ENCODE measurements at regions not wholly inside any gene's neighbourhood (a gene's known extent, or its start where the extent isn't known, plus 50 kb on each side); places are given as distances from the start of the nearest gene placed in this dataset.

- Mint-ChIP-seq H3K4me1 (ENCODE audit: low read depth) (peaks cover 15% of the 10 kb centered on the region), H3K27me3 (ENCODE audit: low read depth) (no peaks in the 10 kb centered on the region), H3K9me3 (ENCODE audit: low read depth) (peaks cover 11% of the 10 kb centered on the region), H3K27ac (ENCODE audit: unreplicated experiment) (no peak overlapping the region), H3K36me3 (ENCODE audit: low read depth) (peaks cover 4% of the 10 kb centered on the region), H3K4me3 (ENCODE audit: unreplicated experiment) (no peak overlapping the region)
- no peak for DNase-seq (ENCODE audit: low spot score)
- TF ChIP-seq, protein P1, sequence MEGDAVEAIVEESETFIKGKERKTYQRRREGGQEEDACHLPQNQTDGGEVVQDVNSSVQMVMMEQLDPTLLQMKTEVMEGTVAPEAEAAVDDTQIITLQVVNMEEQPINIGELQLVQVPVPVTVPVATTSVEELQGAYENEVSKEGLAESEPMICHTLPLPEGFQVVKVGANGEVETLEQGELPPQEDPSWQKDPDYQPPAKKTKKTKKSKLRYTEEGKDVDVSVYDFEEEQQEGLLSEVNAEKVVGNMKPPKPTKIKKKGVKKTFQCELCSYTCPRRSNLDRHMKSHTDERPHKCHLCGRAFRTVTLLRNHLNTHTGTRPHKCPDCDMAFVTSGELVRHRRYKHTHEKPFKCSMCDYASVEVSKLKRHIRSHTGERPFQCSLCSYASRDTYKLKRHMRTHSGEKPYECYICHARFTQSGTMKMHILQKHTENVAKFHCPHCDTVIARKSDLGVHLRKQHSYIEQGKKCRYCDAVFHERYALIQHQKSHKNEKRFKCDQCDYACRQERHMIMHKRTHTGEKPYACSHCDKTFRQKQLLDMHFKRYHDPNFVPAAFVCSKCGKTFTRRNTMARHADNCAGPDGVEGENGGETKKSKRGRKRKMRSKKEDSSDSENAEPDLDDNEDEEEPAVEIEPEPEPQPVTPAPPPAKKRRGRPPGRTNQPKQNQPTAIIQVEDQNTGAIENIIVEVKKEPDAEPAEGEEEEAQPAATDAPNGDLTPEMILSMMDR (IDR thresholded peaks at IDR 0.05), result no peak
These were observed 113.9 kb upstream of the STMND1 start for GRCh38 chr6:16987996-16988395.

GRCh38 chr6:16985513-16986284, 116.2 kb upstream of the STMND1 start:
- H3K27me3 Mint-ChIP-seq (ENCODE audit: low read depth), result no peaks in the 10 kb centered on the region
- no peak overlapping the region for H3K4me3 Mint-ChIP-seq (ENCODE audit: unreplicated experiment)
- TF ChIP-seq, protein P1 (IDR thresholded peaks at IDR 0.05), result no peak
- H3K36me3 Mint-ChIP-seq (ENCODE audit: low read depth), result peaks cover 4% of the 10 kb centered on the region
- peaks cover 19% of the 10 kb centered on the region for H3K4me1 Mint-ChIP-seq (ENCODE audit: low read depth)
- peaks cover 11% of the 10 kb centered on the region for H3K9me3 Mint-ChIP-seq (ENCODE audit: low read depth)
- H3K27ac Mint-ChIP-seq (ENCODE audit: unreplicated experiment), result peak overlapping the region; percentile 69
- DNase-seq (ENCODE audit: low spot score), result no peak

DNA sequence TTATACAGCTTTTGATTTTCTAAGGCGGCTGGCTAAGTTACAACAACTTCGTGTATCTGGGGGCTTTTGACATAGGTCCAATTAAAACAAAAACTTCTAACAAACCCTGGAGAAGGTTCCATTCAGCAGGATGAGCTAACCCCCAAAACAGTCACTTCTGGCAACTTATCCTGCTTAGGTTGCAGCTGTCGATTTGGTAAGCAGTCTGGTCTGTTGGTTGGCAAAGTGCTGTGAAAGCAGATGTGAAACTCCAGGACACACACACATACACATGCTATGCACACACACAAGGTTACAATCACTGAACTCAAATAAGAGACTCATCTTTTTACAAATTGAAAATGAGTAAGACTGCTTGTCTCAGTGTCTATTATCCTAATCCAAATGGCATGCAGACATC, 119.0 kb upstream of the STMND1 start:
- Mint-ChIP-seq H3K9me3 (ENCODE audit: low read depth) (no peaks in the 10 kb centered on the region), H3K27me3 (ENCODE audit: low read depth) (no peaks in the 10 kb centered on the region), H3K27ac (ENCODE audit: unreplicated experiment) (no peak overlapping the region)

DNA sequence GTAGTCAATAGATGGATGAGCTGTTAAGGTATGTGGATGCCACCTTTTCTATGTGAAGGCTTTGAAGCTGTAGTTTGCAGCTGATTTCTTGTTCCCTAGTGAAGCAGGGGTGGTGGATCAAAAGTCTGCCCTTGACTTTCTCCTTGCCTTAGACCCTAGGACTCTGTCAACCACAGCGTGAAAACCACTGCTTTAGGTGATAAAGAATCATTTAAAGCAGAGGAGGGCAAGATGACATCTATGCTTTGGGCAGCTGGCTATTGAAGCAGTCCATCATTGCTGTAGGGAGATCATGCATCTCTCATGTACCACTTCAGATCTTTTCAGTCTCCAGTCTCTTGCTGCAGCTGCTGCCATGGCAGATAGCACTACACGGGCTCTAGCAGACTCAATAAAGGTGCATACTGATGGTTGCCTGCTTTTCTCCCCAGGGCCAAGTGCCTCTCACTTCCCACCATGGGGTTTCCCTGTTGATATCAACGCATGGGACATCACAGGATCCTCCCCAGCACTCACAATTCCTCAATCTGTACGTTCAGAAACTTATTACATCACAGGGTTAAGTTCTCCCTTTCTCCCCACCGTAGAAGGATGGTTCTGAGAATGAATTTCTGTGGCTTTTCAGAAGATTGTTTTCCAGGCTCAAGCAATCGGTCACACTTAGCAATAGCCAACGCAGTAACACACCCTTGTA, 122.0 kb upstream of the STMND1 start:
- H3K27ac Mint-ChIP-seq (ENCODE audit: unreplicated experiment), result no peak overlapping the region
- H3K4me1 Mint-ChIP-seq (ENCODE audit: low read depth), result peaks cover 6% of the 10 kb centered on the region
- TF ChIP-seq, protein P1 (IDR thresholded peaks at IDR 0.05), result no peak
- H3K9me3 Mint-ChIP-seq (ENCODE audit: low read depth), result no peaks in the 10 kb centered on the region
- no peak overlapping the region for H3K4me3 Mint-ChIP-seq (ENCODE audit: unreplicated experiment)
- no peak for DNase-seq (ENCODE audit: low spot score)
- H3K27me3 Mint-ChIP-seq (ENCODE audit: low read depth), result no peaks in the 10 kb centered on the region
- H3K36me3 Mint-ChIP-seq (ENCODE audit: low read depth), result peaks cover 2% of the 10 kb centered on the region

More for the DNA sequence above, 119.0 kb upstream of the STMND1 start:
- H3K4me3 Mint-ChIP-seq (ENCODE audit: unreplicated experiment), result no peak overlapping the region
- TF ChIP-seq, protein P1 (IDR thresholded peaks at IDR 0.05), result no peak
- H3K36me3 Mint-ChIP-seq (ENCODE audit: low read depth), result peaks cover 2% of the 10 kb centered on the region
- H3K4me1 Mint-ChIP-seq (ENCODE audit: low read depth), result peaks cover 19% of the 10 kb centered on the region
- DNase-seq (ENCODE audit: low spot score), result no peak

- Mint-ChIP-seq H3K4me1 (ENCODE audit: low read depth) (peaks cover 10% of the 10 kb centered on the region), H3K27ac (ENCODE audit: unreplicated experiment) (no peak overlapping the region), H3K9me3 (ENCODE audit: low read depth) (no peaks in the 10 kb centered on the region), H3K36me3 (ENCODE audit: low read depth) (peaks cover 2% of the 10 kb centered on the region), H3K4me3 (ENCODE audit: unreplicated experiment) (no peak overlapping the region), H3K27me3 (ENCODE audit: low read depth) (no peaks in the 10 kb centered on the region)
- TF ChIP-seq, protein P1 (IDR thresholded peaks at IDR 0.05), result no peak
- DNase-seq (ENCODE audit: low spot score), result no peak
These were observed 123.2 kb upstream of the STMND1 start for GRCh38 chr6:16978686-16979085.

Data from chondrocyte (in vitro differentiated cells).